WTC11 (cell line): ENCODE measurements at regions not wholly inside any gene's neighbourhood (a gene's known extent, or its start where the extent isn't known, plus 50 kb on each side); places are given as distances from the start of the nearest gene placed in this dataset.

Source experiments
- ATAC-seq: fragments of 200-7000 bp; cut with Tn5 transposase; 2 replicates; pipeline ENCODE4 v1.10.0; 2021; ENCODE audit warnings: mild to moderate bottlenecking, moderate library complexity
- CTCF ChIA-PET: fragments of 300-600 bp; sonication (Branson Sonifier 250); formaldehyde crosslinking; loops from one replicate; lab custom pipeline; 2021; ENCODE audit warnings: antibody characterized with exemption; lab: Charles Lee
- POLR2A ChIA-PET: fragments of 350-600 bp; sonication (Branson Sonifier 250); formaldehyde crosslinking; loops from one replicate; lab custom pipeline; 2021; ENCODE audit warnings: antibody characterized with exemption; lab: Charles Lee
- DNase-seq: peaks from one replicate; pipeline ENCODE4 v3.0.0; 2021; ENCODE audit warnings: low spot score
- H3K27ac Mint-ChIP-seq: 2 replicates; pipeline ENCODE4 v1.8.0; 2021; ENCODE audit warnings: mixed read lengths
- H3K27me3 Mint-ChIP-seq: 2 replicates; pipeline ENCODE4 v1.8.0; 2021; ENCODE audit warnings: low read depth, mild to moderate bottlenecking, moderate library complexity, mixed read lengths
- H3K36me3 Mint-ChIP-seq: 2 replicates; pipeline ENCODE4 v1.8.0; 2021; ENCODE audit warnings: mixed read lengths
- H3K4me1 Mint-ChIP-seq: 2 replicates; pipeline ENCODE4 v1.8.0; 2022; ENCODE audit warnings: mixed read lengths
- H3K4me3 Mint-ChIP-seq: 2 replicates; pipeline ENCODE4 v1.8.0; 2021; ENCODE audit warnings: mild to moderate bottlenecking, moderate library complexity, mixed read lengths
- H3K9me3 Mint-ChIP-seq: 2 replicates; pipeline ENCODE4 v1.8.0; 2021; ENCODE audit warnings: mixed read lengths
- ATF1 ChIP-seq: sonication (generic); formaldehyde crosslinking; IDR thresholded peaks from 2 replicates; pipeline ENCODE4 v1.8.1; 2023; ENCODE audit warnings: mild to moderate bottlenecking, moderate library complexity, missing genetic modification reagents
- CREM ChIP-seq: sonication (generic); formaldehyde crosslinking; IDR thresholded peaks from 2 replicates; pipeline ENCODE4 v1.8.1; 2022; ENCODE audit warnings: mild to moderate bottlenecking, missing genetic modification reagents, moderate library complexity
- GABPB1 ChIP-seq: sonication (generic); formaldehyde crosslinking; IDR thresholded peaks from 2 replicates; pipeline ENCODE4 v1.8.1; 2023; ENCODE audit warnings: mild to moderate bottlenecking, missing genetic modification reagents
- IRF2 ChIP-seq: sonication (generic); formaldehyde crosslinking; IDR thresholded peaks from 2 replicates; pipeline ENCODE4 v1.8.0; 2022; ENCODE audit warnings: low read depth, missing genetic modification reagents, borderline replicate concordance
- JUN ChIP-seq: sonication (generic); formaldehyde crosslinking; IDR thresholded peaks from 2 replicates; pipeline ENCODE4 v1.8.0; 2023; ENCODE audit warnings: mild to moderate bottlenecking, missing genetic modification reagents
- NFE2L1 ChIP-seq: sonication (generic); formaldehyde crosslinking; IDR thresholded peaks from 2 replicates; pipeline ENCODE4 v1.8.1; 2023; ENCODE audit warnings: missing genetic modification reagents
- NFYB ChIP-seq: sonication (generic); formaldehyde crosslinking; conservative IDR thresholded peaks from 2 replicates; pipeline ENCODE4 v1.8.0; 2022; ENCODE audit warnings: low read depth, missing genetic modification reagents
- NR3C1 ChIP-seq: sonication (generic); formaldehyde crosslinking; conservative IDR thresholded peaks from 2 replicates; pipeline ENCODE4 v1.8.1; 2023; ENCODE audit warnings: low read depth, mild to moderate bottlenecking, missing genetic modification reagents
- RELA ChIP-seq: sonication (generic); formaldehyde crosslinking; IDR thresholded peaks from 2 replicates; pipeline ENCODE4 v1.8.1; 2022; ENCODE audit warnings: missing genetic modification reagents, mild to moderate bottlenecking, borderline replicate concordance
- TCF7 ChIP-seq: sonication (generic); formaldehyde crosslinking; IDR thresholded peaks from 2 replicates; pipeline ENCODE4 v1.8.0; 2022; ENCODE audit warnings: mild to moderate bottlenecking, low read depth, missing genetic modification reagents, moderate library complexity
- TEAD4 ChIP-seq: sonication (generic); formaldehyde crosslinking; IDR thresholded peaks from 2 replicates; pipeline ENCODE4 v1.8.0; 2022; ENCODE audit warnings: mild to moderate bottlenecking, missing genetic modification reagents
- TP53 ChIP-seq: sonication (generic); formaldehyde crosslinking; IDR thresholded peaks from 2 replicates; pipeline ENCODE4 v1.8.1; 2023; ENCODE audit warnings: mild to moderate bottlenecking, missing genetic modification reagents
- ZNF121 ChIP-seq: sonication (generic); formaldehyde crosslinking; IDR thresholded peaks from 2 replicates; pipeline ENCODE4 v1.8.0; 2023; ENCODE audit warnings: missing genetic modification reagents
- ZNF263 ChIP-seq: sonication (generic); formaldehyde crosslinking; IDR thresholded peaks from 2 replicates; pipeline ENCODE4 v1.8.1; 2022; ENCODE audit warnings: low read depth, mild to moderate bottlenecking, moderate library complexity, missing genetic modification reagents
- TF ChIP-seq, protein P1 (sequence below): sonication (generic); formaldehyde crosslinking; IDR thresholded peaks from 2 replicates; pipeline ENCODE4 v1.8.0; 2022; ENCODE audit warnings: mild to moderate bottlenecking, missing genetic modification reagents
- TF ChIP-seq, protein P2 (sequence below): sonication (generic); formaldehyde crosslinking; IDR thresholded peaks from 2 replicates; pipeline ENCODE4 v1.8.1; 2023; ENCODE audit warnings: mild to moderate bottlenecking, missing genetic modification reagents, moderate library complexity
- TF ChIP-seq, protein P3 (sequence below): fragments of 250-450 bp; sonication (Bioruptor Pico); IDR thresholded peaks from 2 replicates; pipeline ENCODE4 v1.8.0; 2021; ENCODE audit warnings: mild to moderate bottlenecking
- TF ChIP-seq, protein P4 (sequence below): sonication (generic); formaldehyde crosslinking; IDR thresholded peaks from 2 replicates; pipeline ENCODE4 v1.8.1; 2022; ENCODE audit warnings: low read depth, missing genetic modification reagents, borderline replicate concordance
- TF ChIP-seq, protein P5 (sequence below): sonication (generic); formaldehyde crosslinking; IDR thresholded peaks from 2 replicates; pipeline ENCODE4 v1.8.1; 2023; ENCODE audit warnings: mild to moderate bottlenecking, moderate library complexity, missing genetic modification reagents
- TF ChIP-seq, protein P6 (sequence below): sonication (generic); formaldehyde crosslinking; IDR thresholded peaks from 2 replicates; pipeline ENCODE4 v1.8.0; 2023; ENCODE audit warnings: missing genetic modification reagents
- TF ChIP-seq, protein P7 (sequence below): sonication (generic); formaldehyde crosslinking; IDR thresholded peaks from 2 replicates; pipeline ENCODE4 v1.8.0; 2023; ENCODE audit warnings: mild to moderate bottlenecking, missing genetic modification reagents
- TF ChIP-seq, protein P8 (sequence below): sonication (generic); formaldehyde crosslinking; IDR thresholded peaks from 2 replicates; pipeline ENCODE4 v1.8.0; 2022; ENCODE audit warnings: mild to moderate bottlenecking, missing genetic modification reagents
- TF ChIP-seq, protein P9 (sequence below): fragments of 250-450 bp; sonication (Bioruptor Pico); IDR thresholded peaks from 2 replicates; pipeline ENCODE4 v1.9.0; 2021; ENCODE audit warnings: mild to moderate bottlenecking

DNA sequence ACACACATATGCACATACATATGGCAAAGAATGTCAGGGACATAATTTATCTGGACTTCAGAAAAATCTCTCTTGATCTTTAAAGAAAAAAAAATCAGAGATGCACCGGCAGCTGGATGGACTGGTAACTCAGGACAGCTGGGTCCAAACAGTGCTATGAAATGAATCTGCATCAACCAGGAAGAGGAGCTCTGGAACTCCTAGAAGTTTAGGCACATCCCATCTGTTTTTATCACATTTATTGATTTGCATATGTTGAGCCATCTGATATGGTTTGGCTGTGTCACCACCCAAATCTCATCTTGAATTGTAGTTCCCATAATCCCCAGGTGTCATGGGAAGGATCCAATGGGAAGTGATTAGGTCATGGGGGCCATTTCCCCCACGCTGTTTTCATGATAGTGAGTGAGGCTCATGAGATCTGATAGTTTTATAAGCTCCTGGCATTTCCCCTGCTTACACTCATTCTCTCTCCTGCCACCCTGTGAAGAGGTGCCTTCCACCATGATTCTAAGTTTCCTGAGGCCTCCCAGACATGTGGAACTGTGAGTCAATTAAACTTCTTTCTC lies 87.7 kb upstream of the AKIP1 start (continued):
- TF ChIP-seq ATF1: no peak
- no peak for TF ChIP-seq NFYB
- TF ChIP-seq, protein P1, sequence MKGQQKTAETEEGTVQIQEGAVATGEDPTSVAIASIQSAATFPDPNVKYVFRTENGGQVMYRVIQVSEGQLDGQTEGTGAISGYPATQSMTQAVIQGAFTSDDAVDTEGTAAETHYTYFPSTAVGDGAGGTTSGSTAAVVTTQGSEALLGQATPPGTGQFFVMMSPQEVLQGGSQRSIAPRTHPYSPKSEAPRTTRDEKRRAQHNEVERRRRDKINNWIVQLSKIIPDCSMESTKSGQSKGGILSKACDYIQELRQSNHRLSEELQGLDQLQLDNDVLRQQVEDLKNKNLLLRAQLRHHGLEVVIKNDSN (CRISPR knock-in tag): no peak
- no peak for TF ChIP-seq CREM (CRISPR knock-in tag)
- TF ChIP-seq, protein P2, sequence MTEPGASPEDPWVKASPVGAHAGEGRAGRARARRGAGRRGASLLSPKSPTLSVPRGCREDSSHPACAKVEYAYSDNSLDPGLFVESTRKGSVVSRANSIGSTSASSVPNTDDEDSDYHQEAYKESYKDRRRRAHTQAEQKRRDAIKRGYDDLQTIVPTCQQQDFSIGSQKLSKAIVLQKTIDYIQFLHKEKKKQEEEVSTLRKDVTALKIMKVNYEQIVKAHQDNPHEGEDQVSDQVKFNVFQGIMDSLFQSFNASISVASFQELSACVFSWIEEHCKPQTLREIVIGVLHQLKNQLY (CRISPR knock-in tag): no peak
- no peak for TF ChIP-seq TP53 (CRISPR knock-in tag)
- no peak for TF ChIP-seq NR3C1 (CRISPR knock-in tag)
- TF ChIP-seq, protein P3, sequence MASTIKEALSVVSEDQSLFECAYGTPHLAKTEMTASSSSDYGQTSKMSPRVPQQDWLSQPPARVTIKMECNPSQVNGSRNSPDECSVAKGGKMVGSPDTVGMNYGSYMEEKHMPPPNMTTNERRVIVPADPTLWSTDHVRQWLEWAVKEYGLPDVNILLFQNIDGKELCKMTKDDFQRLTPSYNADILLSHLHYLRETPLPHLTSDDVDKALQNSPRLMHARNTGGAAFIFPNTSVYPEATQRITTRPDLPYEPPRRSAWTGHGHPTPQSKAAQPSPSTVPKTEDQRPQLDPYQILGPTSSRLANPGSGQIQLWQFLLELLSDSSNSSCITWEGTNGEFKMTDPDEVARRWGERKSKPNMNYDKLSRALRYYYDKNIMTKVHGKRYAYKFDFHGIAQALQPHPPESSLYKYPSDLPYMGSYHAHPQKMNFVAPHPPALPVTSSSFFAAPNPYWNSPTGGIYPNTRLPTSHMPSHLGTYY (CRISPR knock-in tag): no peak
- TF ChIP-seq IRF2 (CRISPR knock-in tag): no peak
- TF ChIP-seq, protein P4, sequence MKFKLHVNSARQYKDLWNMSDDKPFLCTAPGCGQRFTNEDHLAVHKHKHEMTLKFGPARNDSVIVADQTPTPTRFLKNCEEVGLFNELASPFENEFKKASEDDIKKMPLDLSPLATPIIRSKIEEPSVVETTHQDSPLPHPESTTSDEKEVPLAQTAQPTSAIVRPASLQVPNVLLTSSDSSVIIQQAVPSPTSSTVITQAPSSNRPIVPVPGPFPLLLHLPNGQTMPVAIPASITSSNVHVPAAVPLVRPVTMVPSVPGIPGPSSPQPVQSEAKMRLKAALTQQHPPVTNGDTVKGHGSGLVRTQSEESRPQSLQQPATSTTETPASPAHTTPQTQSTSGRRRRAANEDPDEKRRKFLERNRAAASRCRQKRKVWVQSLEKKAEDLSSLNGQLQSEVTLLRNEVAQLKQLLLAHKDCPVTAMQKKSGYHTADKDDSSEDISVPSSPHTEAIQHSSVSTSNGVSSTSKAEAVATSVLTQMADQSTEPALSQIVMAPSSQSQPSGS: no peak
- TF ChIP-seq, protein P5, sequence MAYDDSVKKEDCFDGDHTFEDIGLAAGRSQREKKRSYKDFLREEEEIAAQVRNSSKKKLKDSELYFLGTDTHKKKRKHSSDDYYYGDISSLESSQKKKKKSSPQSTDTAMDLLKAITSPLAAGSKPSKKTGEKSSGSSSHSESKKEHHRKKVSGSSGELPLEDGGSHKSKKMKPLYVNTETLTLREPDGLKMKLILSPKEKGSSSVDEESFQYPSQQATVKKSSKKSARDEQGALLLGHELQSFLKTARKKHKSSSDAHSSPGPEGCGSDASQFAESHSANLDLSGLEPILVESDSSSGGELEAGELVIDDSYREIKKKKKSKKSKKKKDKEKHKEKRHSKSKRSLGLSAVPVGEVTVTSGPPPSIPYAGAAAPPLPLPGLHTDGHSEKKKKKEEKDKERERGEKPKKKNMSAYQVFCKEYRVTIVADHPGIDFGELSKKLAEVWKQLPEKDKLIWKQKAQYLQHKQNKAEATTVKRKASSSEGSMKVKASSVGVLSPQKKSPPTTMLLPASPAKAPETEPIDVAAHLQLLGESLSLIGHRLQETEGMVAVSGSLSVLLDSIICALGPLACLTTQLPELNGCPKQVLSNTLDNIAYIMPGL (CRISPR knock-in tag): no peak
- TF ChIP-seq ZNF263 (CRISPR knock-in tag): no peak
- no peak for TF ChIP-seq JUN (CRISPR knock-in tag)
- TF ChIP-seq ZNF121 (CRISPR knock-in tag): no peak
- TF ChIP-seq TEAD4: no peak
- TF ChIP-seq, protein P6, sequence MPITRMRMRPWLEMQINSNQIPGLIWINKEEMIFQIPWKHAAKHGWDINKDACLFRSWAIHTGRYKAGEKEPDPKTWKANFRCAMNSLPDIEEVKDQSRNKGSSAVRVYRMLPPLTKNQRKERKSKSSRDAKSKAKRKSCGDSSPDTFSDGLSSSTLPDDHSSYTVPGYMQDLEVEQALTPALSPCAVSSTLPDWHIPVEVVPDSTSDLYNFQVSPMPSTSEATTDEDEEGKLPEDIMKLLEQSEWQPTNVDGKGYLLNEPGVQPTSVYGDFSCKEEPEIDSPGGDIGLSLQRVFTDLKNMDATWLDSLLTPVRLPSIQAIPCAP (CRISPR knock-in tag): no peak

DNA sequence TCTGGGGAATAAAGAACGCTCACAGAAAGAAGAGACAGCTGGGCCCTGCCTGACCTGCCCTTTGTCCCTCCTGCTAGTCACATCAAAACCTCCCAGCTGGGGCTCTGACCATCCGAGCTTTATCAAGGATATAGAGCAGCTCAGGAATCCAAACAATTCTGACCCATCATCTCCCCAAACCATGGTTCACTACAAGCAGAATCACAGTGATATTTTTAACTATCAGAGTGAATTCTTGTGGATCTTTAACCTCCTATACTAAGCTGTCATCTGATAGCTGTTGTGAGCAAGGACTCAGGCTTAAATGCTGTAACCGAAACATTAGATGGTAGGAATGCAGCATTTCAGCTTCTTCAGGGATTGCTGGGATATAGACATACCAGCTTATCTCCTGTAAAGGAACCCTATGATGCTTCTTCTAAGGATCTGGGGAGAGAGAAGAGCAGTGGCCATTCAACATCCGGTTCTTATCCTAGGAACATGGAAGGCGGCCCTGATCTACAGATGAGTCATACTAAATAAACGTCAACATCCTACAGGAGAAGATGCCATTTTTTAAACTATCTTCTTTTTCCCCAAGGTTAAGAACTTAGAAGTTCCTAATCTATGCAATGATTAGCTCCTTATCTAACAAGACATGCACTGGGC lies 84.7 kb upstream of the AKIP1 start:
- no peak overlapping the region for H3K4me3 Mint-ChIP-seq
- no peak for DNase-seq
- no peaks in the 10 kb centered on the region for H3K9me3 Mint-ChIP-seq
- no peaks in the 10 kb centered on the region; the same call in 1 of the 2 replicates for H3K36me3 Mint-ChIP-seq
- ATAC-seq: peak; percentile 76
- H3K27ac Mint-ChIP-seq: no peak overlapping the region
- POLR2A ChIA-PET: interaction anchor here (0.5 kb wide), 1 partner anchor 370 kb away, joined by 3 read pairs; no protein-coding TSS in a partner anchor
- H3K27me3 Mint-ChIP-seq: no peaks in the 10 kb centered on the region
- peaks cover 17% of the 10 kb centered on the region for H3K4me1 Mint-ChIP-seq
- CTCF ChIA-PET: interaction anchor here (0.5 to 2.5 kb wide), 5 partner anchors 8 to 259 kb away, joined by 3 to 8 read pairs (median 3); a partner anchor contains a TSS
- TF ChIP-seq TCF7 (CRISPR knock-in tag) (no peak), RELA (CRISPR knock-in tag) (no peak), GABPB1 (no peak), NFE2L1 (CRISPR knock-in tag) (no peak)
- TF ChIP-seq, protein P1 (CRISPR knock-in tag): no peak
- TF ChIP-seq, protein P7, sequence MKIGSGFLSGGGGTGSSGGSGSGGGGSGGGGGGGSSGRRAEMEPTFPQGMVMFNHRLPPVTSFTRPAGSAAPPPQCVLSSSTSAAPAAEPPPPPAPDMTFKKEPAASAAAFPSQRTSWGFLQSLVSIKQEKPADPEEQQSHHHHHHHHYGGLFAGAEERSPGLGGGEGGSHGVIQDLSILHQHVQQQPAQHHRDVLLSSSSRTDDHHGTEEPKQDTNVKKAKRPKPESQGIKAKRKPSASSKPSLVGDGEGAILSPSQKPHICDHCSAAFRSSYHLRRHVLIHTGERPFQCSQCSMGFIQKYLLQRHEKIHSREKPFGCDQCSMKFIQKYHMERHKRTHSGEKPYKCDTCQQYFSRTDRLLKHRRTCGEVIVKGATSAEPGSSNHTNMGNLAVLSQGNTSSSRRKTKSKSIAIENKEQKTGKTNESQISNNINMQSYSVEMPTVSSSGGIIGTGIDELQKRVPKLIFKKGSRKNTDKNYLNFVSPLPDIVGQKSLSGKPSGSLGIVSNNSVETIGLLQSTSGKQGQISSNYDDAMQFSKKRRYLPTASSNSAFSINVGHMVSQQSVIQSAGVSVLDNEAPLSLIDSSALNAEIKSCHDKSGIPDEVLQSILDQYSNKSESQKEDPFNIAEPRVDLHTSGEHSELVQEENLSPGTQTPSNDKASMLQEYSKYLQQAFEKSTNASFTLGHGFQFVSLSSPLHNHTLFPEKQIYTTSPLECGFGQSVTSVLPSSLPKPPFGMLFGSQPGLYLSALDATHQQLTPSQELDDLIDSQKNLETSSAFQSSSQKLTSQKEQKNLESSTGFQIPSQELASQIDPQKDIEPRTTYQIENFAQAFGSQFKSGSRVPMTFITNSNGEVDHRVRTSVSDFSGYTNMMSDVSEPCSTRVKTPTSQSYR (CRISPR knock-in tag): no peak
- TF ChIP-seq, protein P8, sequence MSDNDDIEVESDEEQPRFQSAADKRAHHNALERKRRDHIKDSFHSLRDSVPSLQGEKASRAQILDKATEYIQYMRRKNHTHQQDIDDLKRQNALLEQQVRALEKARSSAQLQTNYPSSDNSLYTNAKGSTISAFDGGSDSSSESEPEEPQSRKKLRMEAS (CRISPR knock-in tag): no peak
- TF ChIP-seq, protein P9, sequence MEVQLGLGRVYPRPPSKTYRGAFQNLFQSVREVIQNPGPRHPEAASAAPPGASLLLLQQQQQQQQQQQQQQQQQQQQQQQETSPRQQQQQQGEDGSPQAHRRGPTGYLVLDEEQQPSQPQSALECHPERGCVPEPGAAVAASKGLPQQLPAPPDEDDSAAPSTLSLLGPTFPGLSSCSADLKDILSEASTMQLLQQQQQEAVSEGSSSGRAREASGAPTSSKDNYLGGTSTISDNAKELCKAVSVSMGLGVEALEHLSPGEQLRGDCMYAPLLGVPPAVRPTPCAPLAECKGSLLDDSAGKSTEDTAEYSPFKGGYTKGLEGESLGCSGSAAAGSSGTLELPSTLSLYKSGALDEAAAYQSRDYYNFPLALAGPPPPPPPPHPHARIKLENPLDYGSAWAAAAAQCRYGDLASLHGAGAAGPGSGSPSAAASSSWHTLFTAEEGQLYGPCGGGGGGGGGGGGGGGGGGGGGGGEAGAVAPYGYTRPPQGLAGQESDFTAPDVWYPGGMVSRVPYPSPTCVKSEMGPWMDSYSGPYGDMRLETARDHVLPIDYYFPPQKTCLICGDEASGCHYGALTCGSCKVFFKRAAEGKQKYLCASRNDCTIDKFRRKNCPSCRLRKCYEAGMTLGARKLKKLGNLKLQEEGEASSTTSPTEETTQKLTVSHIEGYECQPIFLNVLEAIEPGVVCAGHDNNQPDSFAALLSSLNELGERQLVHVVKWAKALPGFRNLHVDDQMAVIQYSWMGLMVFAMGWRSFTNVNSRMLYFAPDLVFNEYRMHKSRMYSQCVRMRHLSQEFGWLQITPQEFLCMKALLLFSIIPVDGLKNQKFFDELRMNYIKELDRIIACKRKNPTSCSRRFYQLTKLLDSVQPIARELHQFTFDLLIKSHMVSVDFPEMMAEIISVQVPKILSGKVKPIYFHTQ (CRISPR knock-in tag): no peak
